ENCODE measurements at regions not wholly inside any gene's neighbourhood (a gene's known extent, or its start where the extent isn't known, plus 50 kb on each side); places are given as distances from the start of the nearest gene placed in this dataset.
A peak's percentile ranks its signal among the peaks of the same experiment; 100 is the strongest.
"Not testable (repeated sequence)": the region's sequence is repeated elsewhere in the genome, so short reads cannot be mapped to it uniquely, and the experiment has no call there.

DNA sequence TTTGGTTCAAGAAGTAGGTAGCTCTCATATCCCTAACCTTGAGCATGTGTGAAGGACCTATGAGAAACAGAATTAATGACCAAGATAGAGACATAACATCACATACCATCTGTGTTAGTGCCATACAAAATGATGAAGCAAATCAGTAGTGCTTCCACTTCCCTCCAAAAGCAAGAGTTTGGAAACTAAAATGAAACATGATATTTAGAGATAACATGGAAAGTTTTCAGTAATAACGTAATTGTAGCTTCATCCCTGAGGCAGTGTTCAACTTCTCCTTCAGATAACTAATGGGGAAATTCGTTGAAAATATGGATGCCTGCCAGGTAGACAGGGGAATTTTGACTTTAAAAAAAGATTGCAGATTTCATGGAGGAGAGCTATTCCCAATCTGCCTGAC, 248.4 kb upstream of the IRAK1BP1 start:
- H3K4me3 ChIP-seq (ENCODE audit: low read length) = no peak overlapping the region
- no peak for TF ChIP-seq CTCF (conservative IDR thresholded peaks at IDR 0.05; ENCODE audit: low read depth, low read length)
- DNase-seq (ENCODE audit: low read depth) = no peak

GRCh38 chr6:78623554-78623953, 243.8 kb upstream of the IRAK1BP1 start:
- no peak overlapping the region for H3K4me3 ChIP-seq (ENCODE audit: low read length)
- TF ChIP-seq CTCF (conservative IDR thresholded peaks at IDR 0.05; ENCODE audit: low read depth, low read length) = no peak
- DNase-seq (ENCODE audit: low read depth) = no peak

DNA sequence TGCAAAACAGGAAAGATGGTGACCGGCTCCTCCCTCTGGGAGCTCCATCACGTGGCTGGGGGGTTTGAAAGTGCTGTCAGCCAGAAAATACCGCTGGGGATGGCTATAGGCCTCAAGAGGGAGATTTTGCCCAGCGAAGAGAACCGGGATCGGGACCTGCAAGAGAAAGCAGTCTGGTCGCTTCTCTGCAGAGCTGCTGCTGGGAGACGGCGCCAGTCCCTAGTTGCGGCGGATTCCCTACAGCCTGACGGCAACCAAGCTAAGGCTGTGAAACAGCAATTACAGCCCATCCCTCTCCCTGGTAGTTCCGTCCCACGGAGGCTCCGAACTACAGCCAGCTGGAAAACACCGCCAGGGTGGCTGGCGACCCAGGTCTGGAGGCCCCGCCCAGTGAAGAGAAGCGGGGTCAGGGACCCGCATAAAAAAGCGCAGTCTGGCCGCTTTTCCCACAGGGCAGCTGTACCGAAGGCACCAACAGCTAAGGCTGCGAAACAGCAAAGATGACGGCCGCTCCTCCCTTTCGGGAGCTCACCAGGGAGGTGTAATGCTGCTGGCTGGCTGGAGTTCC, 238.1 kb upstream of the IRAK1BP1 start:
- peak overlapping the region; percentile 46 for H3K4me3 ChIP-seq (ENCODE audit: low read length)
- no peak for TF ChIP-seq CTCF (conservative IDR thresholded peaks at IDR 0.05; ENCODE audit: low read depth, low read length)
- no peak for DNase-seq (ENCODE audit: low read depth)

GRCh38 chr6:78629836-78630235, 237.5 kb upstream of the IRAK1BP1 start:
- no peak overlapping the region for H3K4me3 ChIP-seq (ENCODE audit: low read length)
- DNase-seq (ENCODE audit: low read depth) = no peak
- TF ChIP-seq CTCF (conservative IDR thresholded peaks at IDR 0.05; ENCODE audit: low read depth, low read length) = no peak

DNA sequence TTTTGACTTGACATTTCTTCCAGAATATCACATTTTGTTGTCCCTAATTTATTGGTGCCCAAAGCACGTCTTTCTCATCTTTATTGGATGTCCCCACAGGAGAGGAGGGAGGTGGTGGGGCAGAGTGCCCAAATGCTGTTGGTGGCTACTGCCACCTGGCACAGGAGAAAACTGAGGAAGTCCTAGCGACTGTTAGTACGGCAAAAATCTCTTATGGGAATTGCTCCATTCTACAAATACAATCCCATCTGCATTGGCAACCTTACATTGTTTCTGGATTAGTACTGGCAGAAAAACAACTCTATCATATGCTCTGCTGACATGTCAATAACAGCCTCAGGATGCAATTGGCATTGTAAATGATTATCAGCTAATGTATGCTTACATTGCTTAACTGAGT, 235.4 kb upstream of the IRAK1BP1 start:
- no peak for DNase-seq (ENCODE audit: low read depth)
- TF ChIP-seq CTCF (conservative IDR thresholded peaks at IDR 0.05; ENCODE audit: low read depth, low read length) = no peak
- H3K4me3 ChIP-seq (ENCODE audit: low read length) = no peak overlapping the region

DNA sequence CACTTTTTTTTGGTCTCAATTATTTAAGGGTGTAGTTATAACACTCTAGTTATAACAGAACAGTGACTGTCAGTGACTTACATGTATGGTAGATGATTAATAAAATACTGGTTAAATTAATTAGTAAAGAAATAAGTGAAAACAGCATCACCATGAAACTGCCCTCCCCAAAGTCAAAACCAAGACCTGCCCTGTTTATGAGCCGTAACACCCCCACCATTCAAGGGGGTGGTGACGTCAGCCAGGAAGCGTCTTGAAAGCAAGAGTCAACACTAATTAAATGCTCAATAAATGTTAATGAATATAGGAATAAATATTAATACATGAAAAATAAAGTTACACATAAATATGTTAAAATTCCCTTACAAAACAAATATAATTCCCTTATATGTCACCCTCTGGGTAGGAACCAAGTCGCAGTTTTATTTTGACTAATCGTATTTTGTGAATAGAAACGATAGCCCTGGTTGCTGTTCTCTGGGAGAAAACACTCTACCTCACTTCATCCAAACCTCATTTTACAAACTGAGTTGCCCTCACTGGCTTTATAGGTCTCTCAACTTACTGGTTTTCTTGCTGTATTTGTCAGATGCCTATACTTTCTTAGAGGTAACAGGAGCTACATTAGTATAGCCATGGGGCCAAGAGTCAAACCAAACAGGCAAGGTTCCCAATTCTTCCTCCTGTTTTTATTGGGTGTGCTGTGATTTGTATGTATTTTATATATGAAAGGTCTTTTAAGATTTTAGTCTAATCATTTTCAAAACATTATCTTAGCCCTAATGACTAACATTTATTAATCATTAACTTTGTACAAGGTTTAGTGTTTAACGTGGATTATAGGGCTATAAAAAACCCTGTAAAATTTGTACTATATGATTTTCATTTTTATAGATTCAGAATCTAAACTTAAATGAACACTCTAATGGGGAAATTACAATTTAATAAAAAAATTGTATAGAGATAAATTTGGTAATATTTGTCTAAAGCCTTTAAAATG, 227.9 kb upstream of the IRAK1BP1 start:
- no peak for TF ChIP-seq CTCF (conservative IDR thresholded peaks at IDR 0.05; ENCODE audit: low read depth, low read length)
- no peak overlapping the region for H3K4me3 ChIP-seq (ENCODE audit: low read length)
- no peak for DNase-seq (ENCODE audit: low read depth)

- not testable (repeated sequence) for DNase-seq (ENCODE audit: low read depth); H3K4me3 ChIP-seq (ENCODE audit: low read length)
Measured at GRCh38 chr6:78643976-78644375, 223.4 kb upstream of the IRAK1BP1 start.

DNA sequence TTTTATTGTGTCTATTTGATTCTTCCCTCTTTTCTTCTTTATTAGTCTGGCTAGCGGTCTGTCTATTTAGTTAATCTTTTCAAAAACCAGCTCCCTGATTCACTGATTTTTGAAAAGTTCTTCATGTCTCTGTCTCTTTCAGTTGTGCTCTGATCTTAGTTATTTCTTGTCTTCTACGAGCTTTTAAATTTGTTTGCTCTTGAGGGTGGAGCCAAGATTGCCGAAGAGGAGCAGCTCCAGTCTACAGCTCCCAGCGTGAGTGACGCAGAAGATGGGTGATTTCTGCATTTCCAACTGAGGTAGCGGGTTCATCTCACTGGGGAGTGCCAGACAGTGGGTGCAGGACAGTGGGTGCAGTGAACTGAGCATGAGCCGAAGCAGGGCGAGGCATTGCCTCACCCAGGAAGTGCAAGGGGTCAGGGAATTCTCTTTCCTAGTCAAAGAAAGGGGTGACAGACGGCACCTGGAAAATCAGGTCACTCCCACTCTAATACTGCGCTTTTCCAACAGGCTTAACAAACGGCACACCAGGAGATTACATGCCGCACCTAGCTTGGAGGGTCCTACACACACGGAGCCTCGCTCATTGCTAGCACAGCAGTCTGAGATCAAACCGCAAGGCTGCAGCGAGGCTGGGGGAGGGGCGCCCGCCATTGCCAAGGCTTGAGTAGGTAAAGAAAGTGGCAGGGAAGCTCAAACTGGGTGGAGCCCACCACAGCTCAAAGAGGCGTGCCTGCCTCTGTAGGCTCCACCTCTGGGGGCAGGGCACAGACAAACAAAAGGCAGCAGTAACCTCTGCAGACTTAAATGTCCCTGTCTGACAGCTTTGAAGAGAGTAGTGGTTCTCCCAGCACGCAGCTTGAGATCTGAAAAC, 220.6 kb upstream of the IRAK1BP1 start:
- DNase-seq (ENCODE audit: low read depth) = not testable (repeated sequence)

GRCh38 chr6:78665819-78666218, 201.5 kb upstream of the IRAK1BP1 start:
- DNase-seq (ENCODE audit: low read depth) = not testable (repeated sequence)

More for the DNA sequence above, 220.6 kb upstream of the IRAK1BP1 start:
- not testable (repeated sequence) for H3K4me3 ChIP-seq (ENCODE audit: low read length)

More at GRCh38 chr6:78665819-78666218, 201.5 kb upstream of the IRAK1BP1 start:
- not testable (repeated sequence) for H3K4me3 ChIP-seq (ENCODE audit: low read length)

All from retinal pigment epithelial cell (primary cell).